PC-9 (cell line): ENCODE measurements at regions not wholly inside any gene's neighbourhood (a gene's known extent, or its start where the extent isn't known, plus 50 kb on each side); places are given as distances from the start of the nearest gene placed in this dataset.

Experiments
- CTCF ChIP-seq: fragments of 200-600 bp; sonication (generic); conservative IDR thresholded peaks from 2 replicates; pipeline ENCODE4 v1.6.1; 2017; ENCODE audit warnings: mixed run types, antibody characterized with exemption, mild to moderate bottlenecking, moderate library complexity
- EZH2 ChIP-seq: fragments of 200-600 bp; sonication (generic); IDR thresholded peaks from 2 replicates; pipeline ENCODE4 v1.8.0; 2017; ENCODE audit warnings: antibody characterized with exemption, low read depth

DNA sequence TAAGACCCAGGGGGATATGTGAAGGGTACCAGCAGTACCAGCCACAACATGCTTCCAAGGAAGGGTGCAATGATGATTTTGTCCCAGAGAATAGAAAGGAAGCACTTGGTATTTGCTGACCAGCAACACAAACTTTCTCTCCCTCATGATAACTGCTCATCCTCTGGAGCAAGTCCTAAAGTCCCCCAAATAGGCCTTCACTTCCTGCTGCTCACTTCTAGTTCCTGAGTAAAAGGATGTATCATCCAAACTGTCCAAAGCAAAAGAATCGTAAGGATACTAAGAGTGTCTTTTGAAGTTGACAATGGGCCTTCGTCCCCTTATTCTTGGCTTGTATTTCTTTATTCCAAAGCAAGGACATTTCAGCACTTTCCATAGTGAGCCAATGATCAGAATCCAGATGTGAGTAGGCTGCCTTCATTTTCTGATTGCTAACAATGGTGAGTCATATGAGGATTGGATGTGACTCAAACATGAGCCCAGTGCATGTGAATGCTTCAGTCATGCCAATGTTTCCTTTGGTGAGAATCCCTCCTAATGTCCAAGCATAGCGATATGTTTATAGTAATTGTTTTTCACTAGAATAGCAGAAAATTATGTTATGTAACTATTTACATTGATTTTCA is 243.4 kb upstream of the POU2AF2 start:
- TF ChIP-seq CTCF (no peak), EZH2 (no peak)
